ENCODE measurements at regions not wholly inside any gene's neighbourhood (a gene's known extent, or its start where the extent isn't known, plus 50 kb on each side); places are given as distances from the start of the nearest gene placed in this dataset.

- H2AFZ ChIP-seq (ENCODE audit: control insufficient read depth, low read depth, low read length), result no peak overlapping the region
- ChIA-PET POLR2A (no interaction called here), SMC1A (ENCODE audit: uncharacterized antibody, unreplicated experiment) (no interaction called here), RAD21 (ENCODE audit: unreplicated experiment) (no interaction called here), CTCF (no interaction called here)
- H3K79me2 ChIP-seq (ENCODE audit: control insufficient read depth, insufficient read depth, low read length), result no peaks in the 10 kb centered on the region
- H3K27ac ChIP-seq (ENCODE audit: control insufficient read depth, insufficient read depth), result no peak overlapping the region
- H3K4me1 ChIP-seq (ENCODE audit: control insufficient read depth, insufficient read depth, low read length), result no peaks in the 10 kb centered on the region
- H3K27me3 ChIP-seq (replicated peaks in 1 of 2; ENCODE audit: control insufficient read depth in 2 of 2, insufficient read depth in 2 of 2, low read length in 1 of 2), result no peaks in the 10 kb centered on the region
- no peak overlapping the region for H3K4me2 ChIP-seq (ENCODE audit: control insufficient read depth, insufficient read depth)
- in situ Hi-C loops (cut with MboI), result no loop called here
- no peak overlapping the region for H3K9ac ChIP-seq (ENCODE audit: control insufficient read depth, insufficient read depth, low read length)
- FAIRE-seq (no peak), ATAC-seq (no peak), DNase-seq (ENCODE audit: low read depth, low spot score) (no peak)
- intact Hi-C loops (cut with micrococcal nuclease; ENCODE audit: unreplicated experiment), result no loop called here
- H3K36me3 ChIP-seq (ENCODE audit: control insufficient read depth in 2 of 2, insufficient read depth in 2 of 2, low read length in 1 of 2), result no peaks in the 10 kb centered on the region
- 0% methylated on average over 1 of the region's 1 CpG for WGBS (ENCODE audit: insufficient coverage, insufficient replicate concordance, low lambda C conversion rate, missing lambda C conversion rate)
- no TSS peak for BruUV-seq (replicated peaks)
- no peak overlapping the region for H3K4me3 ChIP-seq
- no peaks in the 10 kb centered on the region; the same call in 2 of the 3 replicates for H3K9me3 ChIP-seq (replicated peaks; ENCODE audit: control insufficient read depth, insufficient read depth, low read length)
- H4K20me1 ChIP-seq (ENCODE audit: control insufficient read depth, insufficient read depth), result no peaks in the 10 kb centered on the region
- TF ChIP-seq HDAC6 (IDR thresholded peaks at IDR 0.05; ENCODE audit: unreplicated experiment) (no peak), BACH1 (IDR thresholded peaks at IDR 0.05; ENCODE audit: borderline replicate concordance) (no peak), BHLHE40 (IDR thresholded peaks at IDR 0.05; ENCODE audit: borderline replicate concordance in 1 of 2, low read depth in 2 of 2, low read length in 1 of 2) (no peak), RAD21 (IDR thresholded peaks at IDR 0.05; ENCODE audit: insufficient read depth, low read depth, low read length) (no peak), E4F1 (IDR thresholded peaks at IDR 0.05; ENCODE audit: borderline replicate concordance, partially characterized antibody) (no peak), BMI1 (IDR thresholded peaks at IDR 0.05; ENCODE audit: borderline replicate concordance) (no peak), CEBPB (IDR thresholded peaks at IDR 0.05; ENCODE audit: borderline replicate concordance in 1 of 2, low read depth in 2 of 2, low read length in 2 of 2) (no peak), ATF2 (IDR thresholded peaks at IDR 0.05; ENCODE audit: low read length) (no peak), FOS (IDR thresholded peaks at IDR 0.05; ENCODE audit: borderline replicate concordance, extremely low read depth, insufficient read length) (no peak), PAX8 (IDR thresholded peaks at IDR 0.05) (no peak), MYB (IDR thresholded peaks at IDR 0.05; ENCODE audit: borderline replicate concordance, low read depth, low read length) (no peak), EP300 (IDR thresholded peaks at IDR 0.05; ENCODE audit: borderline replicate concordance in 1 of 2, control insufficient read depth in 1 of 2, low read depth in 2 of 2, low read length in 2 of 2) (no peak), CREM (IDR thresholded peaks at IDR 0.05; ENCODE audit: low read depth) (no peak), MEF2A (IDR thresholded peaks at IDR 0.05; ENCODE audit: insufficient read depth, low read depth, low read length) (no peak), JUNB (IDR thresholded peaks at IDR 0.05) (no peak), CREB1 (IDR thresholded peaks at IDR 0.05; ENCODE audit: low read depth) (no peak), PBX3 (IDR thresholded peaks at IDR 0.05; ENCODE audit: insufficient replicate concordance, low read depth, low read length) (no peak), ELK1 (IDR thresholded peaks at IDR 0.05; ENCODE audit: low read depth, low read length) (no peak)
Measured at GRCh38 chr4:44961001-44961755, 234.8 kb upstream of the GNPDA2 start.

Measured in GM12878 (cell line).